ENCODE measurements at regions not wholly inside any gene's neighbourhood (a gene's known extent, or its start where the extent isn't known, plus 50 kb on each side); places are given as distances from the start of the nearest gene placed in this dataset.

DNA sequence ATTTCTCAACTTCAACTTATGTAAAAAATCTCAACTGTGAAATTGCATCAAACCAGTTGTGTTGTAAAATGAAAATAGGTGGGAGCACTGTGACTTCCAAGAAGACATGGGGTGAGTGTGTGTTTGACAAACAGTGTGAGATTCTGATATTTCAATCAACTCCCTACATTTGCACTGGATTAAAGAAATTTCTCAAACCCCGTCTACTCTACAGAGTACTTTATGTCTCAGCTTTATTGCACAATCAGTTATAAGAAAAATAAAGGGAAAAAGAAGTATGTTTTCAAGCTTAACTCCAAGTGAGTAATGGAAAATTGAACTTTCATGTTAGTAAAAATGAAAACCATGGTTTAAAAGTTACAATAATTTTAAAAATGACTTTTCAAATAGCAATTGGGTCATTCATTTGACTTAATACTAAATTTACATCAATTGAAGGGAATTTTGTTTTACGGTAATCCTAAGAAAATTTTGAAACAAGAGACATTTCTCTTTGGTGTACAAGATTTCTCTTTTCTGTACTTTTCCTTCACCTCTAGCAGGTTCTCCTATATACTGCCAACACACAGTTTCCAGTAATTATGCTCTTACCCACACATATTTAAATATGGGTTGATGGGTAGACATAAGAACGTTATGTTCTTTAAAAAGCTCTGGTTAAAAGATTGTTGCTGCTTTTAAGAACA, 80.3 kb downstream of the CDO1 start:
- peak overlapping the region; percentile 46; the same call in 1 of the 2 replicates for H3K27ac Mint-ChIP-seq
- Histone ChIP-seq H3K4me1 (ENCODE audit: insufficient read depth) (peaks cover 61% of the 10 kb centered on the region), H3K4me3 (peak overlapping the region; percentile 33), H3K27ac (ENCODE audit: low read depth) (peak overlapping the region; percentile 70), H2AFZ (0 out of 2 replicates have a peak overlapping the region, but pooled peaks have one; percentile 61), H3K9me2 (ENCODE audit: insufficient read depth) (peaks cover 6% of the 10 kb centered on the region; the same call in 1 of the 2 replicates), H4K20me1 (replicated peaks; ENCODE audit: insufficient read depth) (no peaks in the 10 kb centered on the region), H3K36me3 (ENCODE audit: insufficient read depth) (no peaks in the 10 kb centered on the region), H3K79me2 (replicated peaks; ENCODE audit: insufficient read depth) (no peaks in the 10 kb centered on the region), H3F3A (replicated peaks; ENCODE audit: low read depth) (no peaks in the 10 kb centered on the region), H3K4me2 (peak overlapping the region; percentile 68), H3K27me3 (ENCODE audit: insufficient read depth) (no peaks in the 10 kb centered on the region)
- peaks cover 3% of the 10 kb centered on the region; the same call in 1 of the 3 replicates for H3K36me3 Mint-ChIP-seq (ENCODE audit: low read depth)
- ATAC-seq (no peak), DNase-seq (ENCODE audit: low spot score) (no peak)
- no peak overlapping the region for H3K4me3 Mint-ChIP-seq
- no peaks in the 10 kb centered on the region for H3K27me3 Mint-ChIP-seq (ENCODE audit: insufficient read depth, low read depth, poor library complexity)
- peaks cover 52% of the 10 kb centered on the region for H3K4me1 Mint-ChIP-seq
- H3K9me3 Mint-ChIP-seq: peaks cover 8% of the 10 kb centered on the region; the same call in 1 of the 3 replicates
- TF ChIP-seq, protein P1, sequence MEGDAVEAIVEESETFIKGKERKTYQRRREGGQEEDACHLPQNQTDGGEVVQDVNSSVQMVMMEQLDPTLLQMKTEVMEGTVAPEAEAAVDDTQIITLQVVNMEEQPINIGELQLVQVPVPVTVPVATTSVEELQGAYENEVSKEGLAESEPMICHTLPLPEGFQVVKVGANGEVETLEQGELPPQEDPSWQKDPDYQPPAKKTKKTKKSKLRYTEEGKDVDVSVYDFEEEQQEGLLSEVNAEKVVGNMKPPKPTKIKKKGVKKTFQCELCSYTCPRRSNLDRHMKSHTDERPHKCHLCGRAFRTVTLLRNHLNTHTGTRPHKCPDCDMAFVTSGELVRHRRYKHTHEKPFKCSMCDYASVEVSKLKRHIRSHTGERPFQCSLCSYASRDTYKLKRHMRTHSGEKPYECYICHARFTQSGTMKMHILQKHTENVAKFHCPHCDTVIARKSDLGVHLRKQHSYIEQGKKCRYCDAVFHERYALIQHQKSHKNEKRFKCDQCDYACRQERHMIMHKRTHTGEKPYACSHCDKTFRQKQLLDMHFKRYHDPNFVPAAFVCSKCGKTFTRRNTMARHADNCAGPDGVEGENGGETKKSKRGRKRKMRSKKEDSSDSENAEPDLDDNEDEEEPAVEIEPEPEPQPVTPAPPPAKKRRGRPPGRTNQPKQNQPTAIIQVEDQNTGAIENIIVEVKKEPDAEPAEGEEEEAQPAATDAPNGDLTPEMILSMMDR (conservative IDR thresholded peaks at IDR 0.05; ENCODE audit: low read depth in 2 of 2): no peak
- TF ChIP-seq JUNB (IDR thresholded peaks at IDR 0.05; ENCODE audit: unreplicated experiment) (no peak), ZNF331 (CRISPR knock-in tag; IDR thresholded peaks at IDR 0.05; ENCODE audit: low read depth) (no peak), EZH2 (IDR thresholded peaks at IDR 0.05; ENCODE audit: low read depth, unreplicated experiment) (no peak), ZNF114 (CRISPR knock-in tag; IDR thresholded peaks at IDR 0.05) (no peak), ETS1 (IDR thresholded peaks at IDR 0.05) (no peak), POLR2AphosphoS5 (IDR thresholded peaks at IDR 0.05; ENCODE audit: low read depth) (no peak), EZH2phosphoT487 (IDR thresholded peaks at IDR 0.05; ENCODE audit: unreplicated experiment) (no peak)
- TF ChIP-seq, protein P2, sequence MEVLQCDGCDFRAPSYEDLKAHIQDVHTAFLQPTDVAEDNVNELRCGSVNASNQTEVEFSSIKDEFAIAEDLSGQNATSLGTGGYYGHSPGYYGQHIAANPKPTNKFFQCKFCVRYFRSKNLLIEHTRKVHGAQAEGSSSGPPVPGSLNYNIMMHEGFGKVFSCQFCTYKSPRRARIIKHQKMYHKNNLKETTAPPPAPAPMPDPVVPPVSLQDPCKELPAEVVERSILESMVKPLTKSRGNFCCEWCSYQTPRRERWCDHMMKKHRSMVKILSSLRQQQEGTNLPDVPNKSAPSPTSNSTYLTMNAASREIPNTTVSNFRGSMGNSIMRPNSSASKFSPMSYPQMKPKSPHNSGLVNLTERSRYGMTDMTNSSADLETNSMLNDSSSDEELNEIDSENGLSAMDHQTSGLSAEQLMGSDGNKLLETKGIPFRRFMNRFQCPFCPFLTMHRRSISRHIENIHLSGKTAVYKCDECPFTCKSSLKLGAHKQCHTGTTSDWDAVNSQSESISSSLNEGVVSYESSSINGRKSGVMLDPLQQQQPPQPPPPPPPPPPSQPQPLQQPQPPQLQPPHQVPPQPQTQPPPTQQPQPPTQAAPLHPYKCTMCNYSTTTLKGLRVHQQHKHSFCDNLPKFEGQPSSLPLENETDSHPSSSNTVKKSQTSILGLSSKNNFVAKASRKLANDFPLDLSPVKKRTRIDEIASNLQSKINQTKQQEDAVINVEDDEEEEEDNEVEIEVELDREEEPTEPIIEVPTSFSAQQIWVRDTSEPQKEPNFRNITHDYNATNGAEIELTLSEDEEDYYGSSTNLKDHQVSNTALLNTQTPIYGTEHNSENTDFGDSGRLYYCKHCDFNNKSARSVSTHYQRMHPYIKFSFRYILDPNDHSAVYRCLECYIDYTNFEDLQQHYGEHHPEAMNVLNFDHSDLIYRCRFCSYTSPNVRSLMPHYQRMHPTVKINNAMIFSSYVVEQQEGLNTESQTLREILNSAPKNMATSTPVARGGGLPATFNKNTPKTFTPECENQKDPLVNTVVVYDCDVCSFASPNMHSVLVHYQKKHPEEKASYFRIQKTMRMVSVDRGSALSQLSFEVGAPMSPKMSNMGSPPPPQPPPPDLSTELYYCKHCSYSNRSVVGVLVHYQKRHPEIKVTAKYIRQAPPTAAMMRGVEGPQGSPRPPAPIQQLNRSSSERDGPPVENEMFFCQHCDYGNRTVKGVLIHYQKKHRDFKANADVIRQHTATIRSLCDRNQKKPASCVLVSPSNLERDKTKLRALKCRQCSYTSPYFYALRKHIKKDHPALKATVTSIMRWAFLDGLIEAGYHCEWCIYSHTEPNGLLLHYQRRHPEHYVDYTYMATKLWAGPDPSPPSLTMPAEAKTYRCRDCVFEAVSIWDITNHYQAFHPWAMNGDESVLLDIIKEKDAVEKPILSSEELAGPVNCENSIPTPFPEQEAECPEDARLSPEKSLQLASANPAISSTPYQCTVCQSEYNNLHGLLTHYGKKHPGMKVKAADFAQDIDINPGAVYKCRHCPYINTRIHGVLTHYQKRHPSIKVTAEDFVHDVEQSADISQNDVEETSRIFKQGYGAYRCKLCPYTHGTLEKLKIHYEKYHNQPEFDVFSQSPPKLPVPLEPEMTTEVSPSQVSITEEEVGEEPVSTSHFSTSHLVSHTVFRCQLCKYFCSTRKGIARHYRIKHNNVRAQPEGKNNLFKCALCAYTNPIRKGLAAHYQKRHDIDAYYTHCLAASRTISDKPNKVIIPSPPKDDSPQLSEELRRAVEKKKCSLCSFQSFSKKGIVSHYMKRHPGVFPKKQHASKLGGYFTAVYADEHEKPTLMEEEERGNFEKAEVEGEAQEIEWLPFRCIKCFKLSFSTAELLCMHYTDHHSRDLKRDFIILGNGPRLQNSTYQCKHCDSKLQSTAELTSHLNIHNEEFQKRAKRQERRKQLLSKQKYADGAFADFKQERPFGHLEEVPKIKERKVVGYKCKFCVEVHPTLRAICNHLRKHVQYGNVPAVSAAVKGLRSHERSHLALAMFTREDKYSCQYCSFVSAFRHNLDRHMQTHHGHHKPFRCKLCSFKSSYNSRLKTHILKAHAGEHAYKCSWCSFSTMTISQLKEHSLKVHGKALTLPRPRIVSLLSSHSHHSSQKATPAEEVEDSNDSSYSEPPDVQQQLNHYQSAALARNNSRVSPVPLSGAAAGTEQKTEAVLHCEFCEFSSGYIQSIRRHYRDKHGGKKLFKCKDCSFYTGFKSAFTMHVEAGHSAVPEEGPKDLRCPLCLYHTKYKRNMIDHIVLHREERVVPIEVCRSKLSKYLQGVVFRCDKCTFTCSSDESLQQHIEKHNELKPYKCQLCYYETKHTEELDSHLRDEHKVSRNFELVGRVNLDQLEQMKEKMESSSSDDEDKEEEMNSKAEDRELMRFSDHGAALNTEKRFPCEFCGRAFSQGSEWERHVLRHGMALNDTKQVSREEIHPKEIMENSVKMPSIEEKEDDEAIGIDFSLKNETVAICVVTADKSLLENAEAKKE (CRISPR knock-in tag; IDR thresholded peaks at IDR 0.05): no peak
- TF ChIP-seq, protein P3, sequence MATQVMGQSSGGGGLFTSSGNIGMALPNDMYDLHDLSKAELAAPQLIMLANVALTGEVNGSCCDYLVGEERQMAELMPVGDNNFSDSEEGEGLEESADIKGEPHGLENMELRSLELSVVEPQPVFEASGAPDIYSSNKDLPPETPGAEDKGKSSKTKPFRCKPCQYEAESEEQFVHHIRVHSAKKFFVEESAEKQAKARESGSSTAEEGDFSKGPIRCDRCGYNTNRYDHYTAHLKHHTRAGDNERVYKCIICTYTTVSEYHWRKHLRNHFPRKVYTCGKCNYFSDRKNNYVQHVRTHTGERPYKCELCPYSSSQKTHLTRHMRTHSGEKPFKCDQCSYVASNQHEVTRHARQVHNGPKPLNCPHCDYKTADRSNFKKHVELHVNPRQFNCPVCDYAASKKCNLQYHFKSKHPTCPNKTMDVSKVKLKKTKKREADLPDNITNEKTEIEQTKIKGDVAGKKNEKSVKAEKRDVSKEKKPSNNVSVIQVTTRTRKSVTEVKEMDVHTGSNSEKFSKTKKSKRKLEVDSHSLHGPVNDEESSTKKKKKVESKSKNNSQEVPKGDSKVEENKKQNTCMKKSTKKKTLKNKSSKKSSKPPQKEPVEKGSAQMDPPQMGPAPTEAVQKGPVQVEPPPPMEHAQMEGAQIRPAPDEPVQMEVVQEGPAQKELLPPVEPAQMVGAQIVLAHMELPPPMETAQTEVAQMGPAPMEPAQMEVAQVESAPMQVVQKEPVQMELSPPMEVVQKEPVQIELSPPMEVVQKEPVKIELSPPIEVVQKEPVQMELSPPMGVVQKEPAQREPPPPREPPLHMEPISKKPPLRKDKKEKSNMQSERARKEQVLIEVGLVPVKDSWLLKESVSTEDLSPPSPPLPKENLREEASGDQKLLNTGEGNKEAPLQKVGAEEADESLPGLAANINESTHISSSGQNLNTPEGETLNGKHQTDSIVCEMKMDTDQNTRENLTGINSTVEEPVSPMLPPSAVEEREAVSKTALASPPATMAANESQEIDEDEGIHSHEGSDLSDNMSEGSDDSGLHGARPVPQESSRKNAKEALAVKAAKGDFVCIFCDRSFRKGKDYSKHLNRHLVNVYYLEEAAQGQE (IDR thresholded peaks at IDR 0.05; ENCODE audit: unreplicated experiment): no peak
